ENCODE measurements at regions not wholly inside any gene's neighbourhood (a gene's known extent, or its start where the extent isn't known, plus 50 kb on each side); places are given as distances from the start of the nearest gene placed in this dataset.

DNA sequence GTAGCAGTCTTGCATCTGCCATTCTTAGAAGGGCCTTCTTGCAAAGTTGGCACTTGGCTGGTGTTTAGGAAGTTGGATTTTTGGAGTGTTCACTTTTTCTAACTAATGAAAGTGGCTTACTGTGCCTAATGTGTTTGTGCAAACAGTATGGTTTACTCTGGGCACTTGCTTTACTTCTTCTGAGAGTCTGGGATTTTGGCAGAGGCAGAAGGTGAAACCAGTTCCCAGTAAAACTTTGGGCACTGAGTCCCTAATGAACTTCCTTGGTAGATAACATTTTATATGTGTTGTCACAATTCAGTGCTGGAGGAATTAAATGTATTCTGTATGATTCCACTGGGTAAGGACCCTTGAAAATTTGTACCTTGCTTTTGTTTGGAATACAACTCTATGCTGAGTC is 155.7 kb downstream of the FAM170A start:
- no peak for DNase-seq (ENCODE audit: low spot score in 2 of 2)
- H3K27ac ChIP-seq, result no peak overlapping the region
- no peaks in the 10 kb centered on the region for H3K9me3 ChIP-seq
- H3K4me1 ChIP-seq, result no peaks in the 10 kb centered on the region
- H3K27me3 ChIP-seq, result no peaks in the 10 kb centered on the region
- no peak overlapping the region for H3K4me3 ChIP-seq
- TF ChIP-seq, protein P1, sequence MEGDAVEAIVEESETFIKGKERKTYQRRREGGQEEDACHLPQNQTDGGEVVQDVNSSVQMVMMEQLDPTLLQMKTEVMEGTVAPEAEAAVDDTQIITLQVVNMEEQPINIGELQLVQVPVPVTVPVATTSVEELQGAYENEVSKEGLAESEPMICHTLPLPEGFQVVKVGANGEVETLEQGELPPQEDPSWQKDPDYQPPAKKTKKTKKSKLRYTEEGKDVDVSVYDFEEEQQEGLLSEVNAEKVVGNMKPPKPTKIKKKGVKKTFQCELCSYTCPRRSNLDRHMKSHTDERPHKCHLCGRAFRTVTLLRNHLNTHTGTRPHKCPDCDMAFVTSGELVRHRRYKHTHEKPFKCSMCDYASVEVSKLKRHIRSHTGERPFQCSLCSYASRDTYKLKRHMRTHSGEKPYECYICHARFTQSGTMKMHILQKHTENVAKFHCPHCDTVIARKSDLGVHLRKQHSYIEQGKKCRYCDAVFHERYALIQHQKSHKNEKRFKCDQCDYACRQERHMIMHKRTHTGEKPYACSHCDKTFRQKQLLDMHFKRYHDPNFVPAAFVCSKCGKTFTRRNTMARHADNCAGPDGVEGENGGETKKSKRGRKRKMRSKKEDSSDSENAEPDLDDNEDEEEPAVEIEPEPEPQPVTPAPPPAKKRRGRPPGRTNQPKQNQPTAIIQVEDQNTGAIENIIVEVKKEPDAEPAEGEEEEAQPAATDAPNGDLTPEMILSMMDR (IDR thresholded peaks at IDR 0.05), result no peak
- TF ChIP-seq POLR2A (IDR thresholded peaks at IDR 0.05) (no peak), EP300 (IDR thresholded peaks at IDR 0.05) (no peak)
- no peaks in the 10 kb centered on the region for H3K36me3 ChIP-seq

DNA sequence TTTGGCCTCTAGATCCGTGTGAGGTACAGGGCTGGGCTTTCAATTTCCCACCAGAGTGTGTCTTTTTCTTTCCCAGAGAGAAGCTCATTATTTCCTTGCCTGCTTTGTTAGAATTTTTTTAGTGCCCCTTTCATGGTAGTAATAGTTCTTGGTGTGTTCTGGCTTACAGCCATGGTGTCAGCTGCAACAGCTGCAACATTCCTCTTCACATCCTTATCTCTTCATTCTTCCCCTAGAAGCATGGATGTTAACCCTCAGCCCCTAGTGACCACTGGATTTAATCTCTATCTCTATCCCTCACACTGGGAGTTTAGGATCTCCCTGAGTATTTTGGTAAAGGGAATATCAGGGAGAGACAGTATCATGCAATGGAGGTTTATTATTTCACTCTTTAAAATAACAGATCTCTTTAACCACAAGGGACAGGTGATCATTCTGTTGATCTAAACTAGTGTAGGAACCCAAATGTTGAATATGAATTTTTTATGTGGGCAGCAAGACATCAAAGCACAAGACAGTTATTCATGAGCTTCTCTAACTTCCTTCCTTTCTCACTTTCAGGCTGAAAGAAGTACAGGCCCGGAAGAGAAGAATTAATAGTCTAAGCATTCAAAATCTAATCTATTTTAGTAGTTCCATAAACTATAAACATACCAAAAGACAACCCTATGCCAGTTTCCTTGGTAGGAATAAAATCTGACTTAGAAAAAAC is 160.2 kb downstream of the FAM170A start:
- no peak overlapping the region for H3K4me3 ChIP-seq
- H3K9me3 ChIP-seq, result no peaks in the 10 kb centered on the region
- no peaks in the 10 kb centered on the region for H3K36me3 ChIP-seq
- no peaks in the 10 kb centered on the region for H3K4me1 ChIP-seq
- no peaks in the 10 kb centered on the region for H3K27me3 ChIP-seq
- TF ChIP-seq, protein P1 (IDR thresholded peaks at IDR 0.05), result no peak
- TF ChIP-seq POLR2A (IDR thresholded peaks at IDR 0.05) (no peak), EP300 (IDR thresholded peaks at IDR 0.05) (no peak)
- H3K27ac ChIP-seq, result no peak overlapping the region
- 40 to 41% methylated on average over 2 of the region's 2 CpGs for WGBS, 2 donors
- DNase-seq (ENCODE audit: low spot score in 2 of 2), result no peak

DNA sequence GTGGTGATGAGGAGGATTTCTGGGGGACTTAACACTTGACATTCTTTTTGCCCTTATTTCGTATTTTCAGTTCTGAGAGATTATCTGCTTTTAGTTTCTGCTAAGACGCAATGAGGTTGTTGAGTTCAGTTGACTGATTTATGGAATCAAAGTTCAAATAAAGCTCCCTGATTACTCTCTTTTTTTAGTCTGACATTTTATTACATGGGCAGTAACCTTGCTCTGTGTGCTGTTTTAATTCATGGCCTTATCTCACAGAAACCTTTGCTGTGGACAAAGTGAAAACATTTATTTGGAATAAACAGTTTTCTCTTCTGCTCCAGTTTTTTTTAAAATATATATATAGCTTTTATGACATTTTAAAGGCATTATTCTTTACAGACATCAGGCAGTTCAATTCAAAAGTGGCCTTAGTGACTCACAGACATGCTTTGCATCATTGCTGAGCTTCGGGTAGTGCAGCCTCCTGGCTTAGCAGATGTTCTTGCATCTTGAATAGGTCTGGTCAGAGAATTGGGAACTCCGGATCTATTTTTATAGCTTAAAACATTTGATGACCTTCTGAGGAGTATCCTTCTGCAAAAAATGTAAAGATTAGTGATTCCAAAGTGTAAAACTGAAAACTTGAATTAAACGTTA is 162.9 kb downstream of the FAM170A start:
- Histone ChIP-seq H3K9me3 (no peaks in the 10 kb centered on the region), H3K4me1 (no peaks in the 10 kb centered on the region), H3K27me3 (no peaks in the 10 kb centered on the region), H3K36me3 (no peaks in the 10 kb centered on the region), H3K27ac (no peak overlapping the region), H3K4me3 (no peak overlapping the region)
- no peak for DNase-seq (ENCODE audit: low spot score in 2 of 2)
- TF ChIP-seq EP300 (IDR thresholded peaks at IDR 0.05), result no peak
- no peak for TF ChIP-seq POLR2A (IDR thresholded peaks at IDR 0.05)
- TF ChIP-seq, protein P1 (IDR thresholded peaks at IDR 0.05), result no peak
- WGBS, 2 donors, result 35 to 44% methylated on average over 5 of the region's 5 CpGs

DNA sequence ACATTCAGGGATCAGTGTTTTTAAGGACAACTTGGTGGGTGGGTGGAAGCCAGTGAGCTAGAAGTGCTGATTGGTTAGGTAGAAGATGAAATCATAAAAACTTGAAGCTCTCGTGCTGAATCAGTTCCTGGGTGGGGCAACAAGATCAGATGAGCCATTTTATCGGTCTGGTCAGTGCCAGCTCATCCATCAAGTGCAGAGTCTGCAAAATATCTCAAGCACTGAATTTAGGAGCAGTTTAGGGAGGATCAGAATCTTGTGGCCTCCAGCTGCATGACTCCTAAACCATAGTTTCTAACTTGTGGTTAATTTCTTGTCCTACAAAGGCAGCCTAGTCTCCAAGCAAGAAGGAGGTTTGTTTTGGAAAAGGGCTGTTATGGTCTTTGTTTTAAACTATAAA is 166.4 kb downstream of the FAM170A start:
- H3K27me3 ChIP-seq, result no peaks in the 10 kb centered on the region
- DNase-seq (ENCODE audit: low spot score in 2 of 2), result no peak
- TF ChIP-seq EP300 (IDR thresholded peaks at IDR 0.05), result no peak
- TF ChIP-seq, protein P1 (IDR thresholded peaks at IDR 0.05), result no peak
- no peak for TF ChIP-seq POLR2A (IDR thresholded peaks at IDR 0.05)

DNA sequence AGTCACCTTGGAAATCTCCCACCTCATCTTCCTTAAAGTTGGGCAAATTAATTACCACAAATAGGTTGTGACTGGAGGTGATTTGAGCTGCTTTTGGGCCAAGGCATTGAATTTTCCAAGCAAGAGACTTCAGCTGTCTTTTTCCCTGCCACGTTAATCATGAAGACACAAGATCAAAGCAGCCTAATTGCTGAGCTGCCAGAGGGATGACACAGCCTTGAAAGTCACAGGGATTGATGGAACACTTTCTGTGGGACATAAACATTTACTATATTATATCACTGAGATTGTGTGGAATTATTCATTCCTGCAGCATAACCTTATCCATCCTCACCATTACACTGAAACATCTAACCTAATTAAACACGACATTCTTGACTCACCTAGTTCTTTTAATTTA is 172.2 kb downstream of the FAM170A start:
- WGBS, 2 donors, result 67 to 82% methylated on average over 2 of the region's 2 CpGs
- TF ChIP-seq EP300 (IDR thresholded peaks at IDR 0.05) (no peak), POLR2A (IDR thresholded peaks at IDR 0.05) (no peak)
- TF ChIP-seq, protein P1 (IDR thresholded peaks at IDR 0.05), result no peak

More for the DNA sequence above, 166.4 kb downstream of the FAM170A start:
- Histone ChIP-seq H3K4me1 (no peaks in the 10 kb centered on the region), H3K9me3 (no peaks in the 10 kb centered on the region), H3K27ac (no peak overlapping the region), H3K4me3 (no peak overlapping the region), H3K36me3 (no peaks in the 10 kb centered on the region)
- WGBS, 2 donors, result 66 to 73% methylated on average over 2 of the region's 2 CpGs

More for the DNA sequence above, 172.2 kb downstream of the FAM170A start:
- H3K4me3 ChIP-seq, result no peak overlapping the region
- DNase-seq (ENCODE audit: low spot score in 2 of 2), result no peak
- no peak overlapping the region for H3K27ac ChIP-seq
- H3K4me1 ChIP-seq, result no peaks in the 10 kb centered on the region
- H3K27me3 ChIP-seq, result no peaks in the 10 kb centered on the region
- peaks cover 0 to under 1% (median 0%) of the 10 kb centered on the region in 4 donors for H3K9me3 ChIP-seq
- no peaks in the 10 kb centered on the region for H3K36me3 ChIP-seq

Measured in tibial nerve (tissue), 4 donors.